ENCODE measurements at regions not wholly inside any gene's neighbourhood (a gene's known extent, or its start where the extent isn't known, plus 50 kb on each side); places are given as distances from the start of the nearest gene placed in this dataset.

- no peaks in the 10 kb centered on the region for H3K36me3 ChIP-seq
- DNase-seq, result no peak
- no peak overlapping the region for H3K4me3 ChIP-seq (ENCODE audit: low read depth, low read length)
Observed at GRCh38 chr5:35416217-35416988, 186.1 kb upstream of the PRLR start.

GRCh38 chr5:35415309-35415708 is 185.0 kb upstream of the PRLR start:
- H3K4me3 ChIP-seq (ENCODE audit: low read depth, low read length), result no peak overlapping the region
- H3K4me1 ChIP-seq, result no peaks in the 10 kb centered on the region
- no peaks in the 10 kb centered on the region for H3K36me3 ChIP-seq
- no peak for TF ChIP-seq CTCF (IDR thresholded peaks at IDR 0.05; ENCODE audit: low read depth, low read length)
- DNase-seq, result no peak
- no peaks in the 10 kb centered on the region for H3K27me3 ChIP-seq
- H3K9me3 ChIP-seq, result no peaks in the 10 kb centered on the region

More at GRCh38 chr5:35416217-35416988, 186.1 kb upstream of the PRLR start:
- Histone ChIP-seq H3K27me3 (no peaks in the 10 kb centered on the region), H3K4me1 (no peaks in the 10 kb centered on the region), H3K9me3 (no peaks in the 10 kb centered on the region)
- no peak for TF ChIP-seq CTCF (IDR thresholded peaks at IDR 0.05; ENCODE audit: low read depth, low read length)

DNA sequence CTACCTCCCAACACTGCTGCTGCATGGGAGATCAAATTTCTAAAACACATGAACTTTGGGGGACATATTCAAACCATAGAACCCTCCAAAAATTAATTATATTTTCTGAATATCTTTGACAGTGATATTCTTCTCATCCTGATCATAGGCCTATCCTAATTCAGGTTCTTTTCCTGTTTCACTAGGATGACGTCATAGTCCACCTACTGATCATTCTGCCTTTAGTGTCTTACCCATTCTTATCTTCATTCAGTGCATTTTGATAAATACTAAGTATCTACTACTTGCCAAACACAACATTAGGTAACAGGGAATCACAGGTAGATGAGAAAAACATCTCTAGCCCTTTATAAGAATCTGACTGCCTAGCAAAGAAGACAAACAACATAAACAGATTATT is 179.1 kb upstream of the PRLR start:
- no peaks in the 10 kb centered on the region for H3K36me3 ChIP-seq
- H3K27me3 ChIP-seq, result no peaks in the 10 kb centered on the region
- H3K9me3 ChIP-seq, result no peaks in the 10 kb centered on the region
- H3K4me1 ChIP-seq, result no peaks in the 10 kb centered on the region
- no peak for DNase-seq
- H3K4me3 ChIP-seq (ENCODE audit: low read depth, low read length), result no peak overlapping the region
- no peak for TF ChIP-seq CTCF (IDR thresholded peaks at IDR 0.05; ENCODE audit: low read depth, low read length)

GRCh38 chr5:35408146-35408545 is 177.9 kb upstream of the PRLR start:
- no peaks in the 10 kb centered on the region for H3K4me1 ChIP-seq
- no peak for TF ChIP-seq CTCF (IDR thresholded peaks at IDR 0.05; ENCODE audit: low read depth, low read length)
- no peak overlapping the region for H3K4me3 ChIP-seq (ENCODE audit: low read depth, low read length)
- no peaks in the 10 kb centered on the region for H3K9me3 ChIP-seq
- H3K36me3 ChIP-seq, result no peaks in the 10 kb centered on the region
- no peaks in the 10 kb centered on the region for H3K27me3 ChIP-seq
- no peak for DNase-seq

GRCh38 chr5:35407697-35408096 is 177.4 kb upstream of the PRLR start:
- Histone ChIP-seq H3K27me3 (no peaks in the 10 kb centered on the region), H3K36me3 (no peaks in the 10 kb centered on the region), H3K4me1 (no peaks in the 10 kb centered on the region), H3K9me3 (no peaks in the 10 kb centered on the region), H3K4me3 (ENCODE audit: low read depth, low read length) (no peak overlapping the region)
- DNase-seq, result no peak
- no peak for TF ChIP-seq CTCF (IDR thresholded peaks at IDR 0.05; ENCODE audit: low read depth, low read length)

- Histone ChIP-seq H3K27me3 (no peaks in the 10 kb centered on the region), H3K9me3 (no peaks in the 10 kb centered on the region), H3K4me3 (ENCODE audit: low read depth, low read length) (no peak overlapping the region), H3K4me1 (no peaks in the 10 kb centered on the region), H3K36me3 (no peaks in the 10 kb centered on the region)
- no peak for TF ChIP-seq CTCF (IDR thresholded peaks at IDR 0.05; ENCODE audit: low read depth, low read length)
- no peak for DNase-seq
Observed at GRCh38 chr5:35405938-35406337, 175.7 kb upstream of the PRLR start.
